Suprapubic skin (tissue), 4 donors: ENCODE measurements at regions not wholly inside any gene's neighbourhood (a gene's known extent, or its start where the extent isn't known, plus 50 kb on each side); places are given as distances from the start of the nearest gene placed in this dataset.

Experiments used
- DNase-seq, 2 donors: peaks; one replicate each; pipeline ENCODE4 v3.0.0-alpha.2; 2019; ENCODE audit warnings: low spot score in 2 of 2
- H3K27ac ChIP-seq: fragments of 200-600 bp; sonication (generic); one replicate; pipeline ENCODE4 v1.5.1; 2019
- H3K27me3 ChIP-seq: fragments of 200-600 bp; sonication (generic); one replicate; pipeline ENCODE4 v1.5.1; 2019
- H3K36me3 ChIP-seq: fragments of 200-600 bp; sonication (generic); one replicate; pipeline ENCODE4 v1.5.1; 2019
- H3K4me1 ChIP-seq: fragments of 200-600 bp; sonication (generic); one replicate; pipeline ENCODE4 v1.5.1; 2019
- H3K4me3 ChIP-seq: fragments of 200-600 bp; sonication (generic); one replicate; pipeline ENCODE4 v1.5.1; 2019; ENCODE audit warnings: mild to moderate bottlenecking
- H3K9me3 ChIP-seq: fragments of 200-600 bp; sonication (generic); one replicate; pipeline ENCODE4 v1.5.1; 2019
- CTCF ChIP-seq, 2 donors: fragments of 200-600 bp in 1 of 2; fragments of 450-650 bp in 1 of 2; sonication (generic) in 1 of 2; IDR thresholded peaks; one replicate each; pipeline ENCODE4 v1.5.1; 2016 to 2019; ENCODE audit warnings: antibody characterized with exemption in 2 of 2, mild to moderate bottlenecking in 1 of 2, moderate library complexity in 1 of 2
- EP300 ChIP-seq: sonication (generic); formaldehyde crosslinking; IDR thresholded peaks from one replicate; pipeline ENCODE4 v1.6.1; 2017; ENCODE audit warnings: antibody characterized with exemption
- POLR2A ChIP-seq, 2 donors: fragments of 450-650 bp; IDR thresholded peaks; one replicate each; pipeline ENCODE4 v1.6.1; 2017; ENCODE audit warnings: antibody characterized with exemption in 2 of 2, mild to moderate bottlenecking in 2 of 2, moderate library complexity in 2 of 2
- POLR2AphosphoS5 ChIP-seq, 3 donors: sonication (generic); formaldehyde crosslinking; IDR thresholded peaks; one replicate each; pipeline ENCODE4 v1.6.1; 2017; ENCODE audit warnings: antibody characterized with exemption in 3 of 3
- WGBS: methylation state at CpG from one replicate; pipeline ENCODE4 v1.1.5; 2018; 5-methylcytosine and 5-hydroxymethylcytosine counted together

- Histone ChIP-seq H3K9me3 (no peaks in the 10 kb centered on the region), H3K4me1 (peaks cover 10% of the 10 kb centered on the region), H3K36me3 (no peaks in the 10 kb centered on the region), H3K27ac (no peak overlapping the region), H3K27me3 (no peaks in the 10 kb centered on the region), H3K4me3 (no peak overlapping the region)
- no peak for TF ChIP-seq CTCF (IDR thresholded peaks at IDR 0.05)
- TF ChIP-seq POLR2AphosphoS5 (IDR thresholded peaks at IDR 0.05), result no peak
- no peak for TF ChIP-seq EP300
- TF ChIP-seq POLR2A (IDR thresholded peaks at IDR 0.05), result no peak
- DNase-seq, result no peak
- 68% methylated on average over 4 of the region's 4 CpGs for WGBS
Observed at GRCh38 chr14:53214384-53214783, 61.3 kb upstream of the DDHD1 start.

- peaks cover 10% of the 10 kb centered on the region for H3K4me1 ChIP-seq
- H3K27me3 ChIP-seq, result no peaks in the 10 kb centered on the region
- H3K4me3 ChIP-seq, result no peak overlapping the region
- H3K9me3 ChIP-seq, result no peaks in the 10 kb centered on the region
- H3K27ac ChIP-seq, result no peak overlapping the region
- no peak for DNase-seq
- TF ChIP-seq EP300 (no peak), CTCF (IDR thresholded peaks at IDR 0.05) (no peak), POLR2A (IDR thresholded peaks at IDR 0.05) (no peak), POLR2AphosphoS5 (IDR thresholded peaks at IDR 0.05) (no peak)
- WGBS, result 40% methylated on average over 2 of the region's 2 CpGs
- no peaks in the 10 kb centered on the region for H3K36me3 ChIP-seq
Observed at GRCh38 chr14:53213761-53214160, 60.6 kb upstream of the DDHD1 start.

GRCh38 chr14:53209370-53209769 is 56.2 kb upstream of the DDHD1 start:
- Histone ChIP-seq H3K4me3 (no peak overlapping the region), H3K27ac (no peak overlapping the region), H3K36me3 (no peaks in the 10 kb centered on the region), H3K9me3 (no peaks in the 10 kb centered on the region), H3K27me3 (no peaks in the 10 kb centered on the region), H3K4me1 (peaks cover 1% of the 10 kb centered on the region)
- TF ChIP-seq EP300, result no peak
- TF ChIP-seq POLR2AphosphoS5 (IDR thresholded peaks at IDR 0.05), result no peak
- TF ChIP-seq POLR2A (IDR thresholded peaks at IDR 0.05), result no peak
- no peak for TF ChIP-seq CTCF (IDR thresholded peaks at IDR 0.05)
- 3% methylated on average over 2 of the region's 2 CpGs for WGBS
- DNase-seq, result no peak
